ENCODE measurements at regions not wholly inside any gene's neighbourhood (a gene's known extent, or its start where the extent isn't known, plus 50 kb on each side); places are given as distances from the start of the nearest gene placed in this dataset.

GRCh38 chr15:62844564-62845240, 197.8 kb upstream of the TPM1 start:
- in situ Hi-C loops (cut with HindIII; ENCODE audit: low sequenced_read_pairs): no loop called here
- TF ChIP-seq CTCF (IDR thresholded peaks at IDR 0.05; ENCODE audit: low read depth, low read length): no peak
- H3K4me3 ChIP-seq (ENCODE audit: low read depth, low read length): no peak overlapping the region
- DNase-seq (ENCODE audit: low read depth, low spot score): no peak

- H3K4me3 ChIP-seq (ENCODE audit: low read depth, low read length): no peak overlapping the region
- TF ChIP-seq CTCF (IDR thresholded peaks at IDR 0.05; ENCODE audit: low read depth, low read length): no peak
- in situ Hi-C loops (cut with HindIII; ENCODE audit: low sequenced_read_pairs): no loop called here
- DNase-seq (ENCODE audit: low read depth, low spot score): no peak
Measured at GRCh38 chr15:62845241-62846126, 197.1 kb upstream of the TPM1 start.

- TF ChIP-seq CTCF (IDR thresholded peaks at IDR 0.05; ENCODE audit: low read depth, low read length): no peak
- in situ Hi-C loops (cut with HindIII; ENCODE audit: low sequenced_read_pairs): no loop called here
- DNase-seq (ENCODE audit: low read depth, low spot score): no peak
- no peak overlapping the region for H3K4me3 ChIP-seq (ENCODE audit: low read depth, low read length)
Measured at GRCh38 chr15:62846131-62846804, 196.3 kb upstream of the TPM1 start.

GRCh38 chr15:62846805-62847495, 195.6 kb upstream of the TPM1 start:
- in situ Hi-C loops (cut with HindIII; ENCODE audit: low sequenced_read_pairs): no loop called here
- DNase-seq (ENCODE audit: low read depth, low spot score): no peak
- TF ChIP-seq CTCF (IDR thresholded peaks at IDR 0.05; ENCODE audit: low read depth, low read length): no peak
- H3K4me3 ChIP-seq (ENCODE audit: low read depth, low read length): no peak overlapping the region

- in situ Hi-C loops (cut with HindIII; ENCODE audit: low sequenced_read_pairs): no loop called here
- no peak overlapping the region for H3K4me3 ChIP-seq (ENCODE audit: low read depth, low read length)
- DNase-seq (ENCODE audit: low read depth, low spot score): peak; percentile 50
- TF ChIP-seq CTCF (IDR thresholded peaks at IDR 0.05; ENCODE audit: low read depth, low read length): peak; percentile 73
Measured at GRCh38 chr15:62847900-62848489, 194.6 kb upstream of the TPM1 start.

GRCh38 chr15:62848632-62849050, 193.9 kb upstream of the TPM1 start:
- H3K4me3 ChIP-seq (ENCODE audit: low read depth, low read length): no peak overlapping the region
- in situ Hi-C loops (cut with HindIII; ENCODE audit: low sequenced_read_pairs): no loop called here
- no peak for DNase-seq (ENCODE audit: low read depth, low spot score)
- peak; percentile 18 for TF ChIP-seq CTCF (IDR thresholded peaks at IDR 0.05; ENCODE audit: low read depth, low read length)

Measured in astrocyte of the spinal cord (primary cell).